ENCODE measurements at regions not wholly inside any gene's neighbourhood (a gene's known extent, or its start where the extent isn't known, plus 50 kb on each side); places are given as distances from the start of the nearest gene placed in this dataset.

GRCh38 chr2:144937910-144938709 is 418.2 kb upstream of the ZEB2 start:
- Histone ChIP-seq H3K27me3 (no peaks in the 10 kb centered on the region), H3K4me1 (peaks cover 0 to 8% of the 10 kb centered on the region in 2 donors), H3K9me3 (no peaks in the 10 kb centered on the region), H3K36me3 (no peaks in the 10 kb centered on the region), H3K4me3 (no peak overlapping the region), H3K27ac (peak overlapping the region; percentile 29 to 60)
- DNase-seq: peak in 2 of 4 donors; percentile 80 to 82
- peak; percentile 51 for ATAC-seq
- intact Hi-C loops (cut with DNase I): no loop called here
- no peak for TF ChIP-seq CTCF (IDR thresholded peaks at IDR 0.05)

- no peak for ATAC-seq
- no peak overlapping the region for H3K4me3 ChIP-seq
- peaks cover 0 to 8% of the 10 kb centered on the region in 2 donors for H3K4me1 ChIP-seq
- TF ChIP-seq CTCF (IDR thresholded peaks at IDR 0.05): no peak
- H3K9me3 ChIP-seq: no peaks in the 10 kb centered on the region
- intact Hi-C loops (cut with DNase I): no loop called here
- no peak for DNase-seq
- no peaks in the 10 kb centered on the region for H3K27me3 ChIP-seq
- no peaks in the 10 kb centered on the region for H3K36me3 ChIP-seq
- H3K27ac ChIP-seq: peak overlapping the region in 1 of 2 donors; percentile 60
These were observed 417.1 kb upstream of the ZEB2 start for GRCh38 chr2:144937066-144937465.

GRCh38 chr2:144936442-144936841 is 416.5 kb upstream of the ZEB2 start:
- Histone ChIP-seq H3K27ac (no peak overlapping the region), H3K4me3 (no peak overlapping the region), H3K27me3 (no peaks in the 10 kb centered on the region), H3K9me3 (no peaks in the 10 kb centered on the region), H3K36me3 (no peaks in the 10 kb centered on the region), H3K4me1 (peaks cover 0 to 8% of the 10 kb centered on the region in 2 donors)
- no peak for TF ChIP-seq CTCF (IDR thresholded peaks at IDR 0.05)
- DNase-seq: no peak
- intact Hi-C loops (cut with DNase I): no loop called here
- ATAC-seq: no peak

- H3K9me3 ChIP-seq: no peaks in the 10 kb centered on the region
- no peak for DNase-seq
- no peak overlapping the region for H3K27ac ChIP-seq
- H3K4me3 ChIP-seq: no peak overlapping the region
- intact Hi-C loops (cut with DNase I): no loop called here
- no peaks in the 10 kb centered on the region for H3K36me3 ChIP-seq
- peak; percentile 30 for ATAC-seq
- no peak for TF ChIP-seq CTCF (IDR thresholded peaks at IDR 0.05)
- H3K4me1 ChIP-seq: peaks cover 0 to 8% of the 10 kb centered on the region in 2 donors
- no peaks in the 10 kb centered on the region for H3K27me3 ChIP-seq
These were observed 415.8 kb upstream of the ZEB2 start for GRCh38 chr2:144935736-144936135.

GRCh38 chr2:144935191-144935590 is 415.3 kb upstream of the ZEB2 start:
- ATAC-seq (no peak), DNase-seq (no peak)
- H3K4me3 ChIP-seq: no peak overlapping the region
- no peak overlapping the region for H3K27ac ChIP-seq
- H3K9me3 ChIP-seq: no peaks in the 10 kb centered on the region
- intact Hi-C loops (cut with DNase I): no loop called here
- peaks cover 0 to 8% of the 10 kb centered on the region in 2 donors for H3K4me1 ChIP-seq
- TF ChIP-seq CTCF (IDR thresholded peaks at IDR 0.05): no peak
- H3K36me3 ChIP-seq: no peaks in the 10 kb centered on the region
- H3K27me3 ChIP-seq: no peaks in the 10 kb centered on the region

Data from left lung (tissue), 4 donors.